ENCODE measurements at regions not wholly inside any gene's neighbourhood (a gene's known extent, or its start where the extent isn't known, plus 50 kb on each side); places are given as distances from the start of the nearest gene placed in this dataset.

- TF ChIP-seq CTCF (IDR thresholded peaks at IDR 0.05) = no peak
- no peak for TF ChIP-seq POLR2A (IDR thresholded peaks at IDR 0.05)
Measured at GRCh38 chr5:101136454-101136853, 233.4 kb upstream of the ST8SIA4 start.

Measured in uterus (tissue), 2 donors.